A673 (cell line): ENCODE measurements at regions not wholly inside any gene's neighbourhood (a gene's known extent, or its start where the extent isn't known, plus 50 kb on each side); places are given as distances from the start of the nearest gene placed in this dataset.
A peak's percentile ranks its signal among the peaks of the same experiment; 100 is the strongest.

Source experiments
- BruUV-seq: library from RNA; stranded (reverse); fragments of 400-500 nt; replicated peaks from 2 replicates; lab custom pipeline; 2021; lab: Mats Ljungman, UMichigan
- CTCF ChIA-PET: fragments of 300-600 bp; sonication (Branson Sonifier 250); formaldehyde crosslinking; loops from one replicate; lab custom pipeline; 2022; ENCODE audit warnings: antibody characterized with exemption; lab: Charles Lee
- POLR2A ChIA-PET: fragments of 300-600 bp; sonication (Branson Sonifier 250); formaldehyde crosslinking; loops from one replicate; lab custom pipeline; 2022; ENCODE audit warnings: antibody characterized with exemption; ENCODE audit not compliant: low non-redundant PET; lab: Charles Lee
- DNase-seq: peaks from one replicate; pipeline ENCODE4 v3.0.0-alpha.2; 2015; ENCODE audit warnings: low spot score
- H3K27ac ChIP-seq: fragments of 200-600 bp; sonication (generic); 2 replicates; pipeline ENCODE4 v1.5.1; 2016; ENCODE audit warnings: mixed run types, low read depth, mild to moderate bottlenecking, mixed read lengths, antibody characterized with exemption, low read length; ENCODE audit not compliant: poor library complexity, severe bottlenecking
- H3K27me3 ChIP-seq: fragments of 200-600 bp; sonication (generic); replicated peaks from 2 replicates; pipeline ENCODE4 v1.6.1; 2017; ENCODE audit warnings: mixed run types, low read depth, mild to moderate bottlenecking, mixed read lengths, antibody characterized with exemption, low read length; ENCODE audit not compliant: insufficient read depth, poor library complexity
- H3K36me3 ChIP-seq: fragments of 200-600 bp; sonication (generic); 2 replicates; pipeline ENCODE4 v1.6.1; 2016; ENCODE audit warnings: mixed run types, mild to moderate bottlenecking, mixed read lengths, antibody characterized with exemption, low read length; ENCODE audit not compliant: insufficient read depth, poor library complexity, severe bottlenecking
- H3K4me1 ChIP-seq: fragments of 200-600 bp; sonication (generic); 2 replicates; pipeline ENCODE4 v1.6.1; 2017; ENCODE audit warnings: mixed run types, mild to moderate bottlenecking, mixed read lengths, antibody characterized with exemption, low read length; ENCODE audit not compliant: insufficient read depth, poor library complexity, severe bottlenecking
- H3K4me3 ChIP-seq: fragments of 200-600 bp; sonication (generic); 2 replicates; pipeline ENCODE4 v1.5.1; 2016; ENCODE audit warnings: low read depth, mixed run types, mild to moderate bottlenecking, mixed read lengths, low read length; ENCODE audit not compliant: poor library complexity, severe bottlenecking
- H3K9me3 ChIP-seq: fragments of 200-600 bp; sonication (generic); 2 replicates; pipeline ENCODE4 v1.6.1; 2016; ENCODE audit warnings: mixed run types, low read depth, mild to moderate bottlenecking, mixed read lengths, antibody characterized with exemption, low read length; ENCODE audit not compliant: poor library complexity, severe bottlenecking
- EZH2 ChIP-seq: fragments of 200-600 bp; sonication (generic); IDR thresholded peaks from 2 replicates; pipeline ENCODE4 v1.6.1; 2017; ENCODE audit warnings: borderline replicate concordance, low read depth, mild to moderate bottlenecking, mixed read lengths, antibody characterized with exemption, low read length; ENCODE audit not compliant: poor library complexity, severe bottlenecking
- intact Hi-C: fragments of 100-400 bp; cut with micrococcal nuclease; formaldehyde crosslinking; loops from one replicate; pipeline ENCODE4 v1.10.0; 2022; ENCODE audit not compliant: unreplicated experiment
- TF ChIP-seq, protein P1 (sequence below): fragments of 300-800, 200-600 bp; sonication (generic); conservative IDR thresholded peaks from 2 replicates; pipeline ENCODE4 v1.5.1; 2017; ENCODE audit warnings: low read depth, mild to moderate bottlenecking, antibody characterized with exemption, low read length, moderate library complexity, mixed read lengths

DNA sequence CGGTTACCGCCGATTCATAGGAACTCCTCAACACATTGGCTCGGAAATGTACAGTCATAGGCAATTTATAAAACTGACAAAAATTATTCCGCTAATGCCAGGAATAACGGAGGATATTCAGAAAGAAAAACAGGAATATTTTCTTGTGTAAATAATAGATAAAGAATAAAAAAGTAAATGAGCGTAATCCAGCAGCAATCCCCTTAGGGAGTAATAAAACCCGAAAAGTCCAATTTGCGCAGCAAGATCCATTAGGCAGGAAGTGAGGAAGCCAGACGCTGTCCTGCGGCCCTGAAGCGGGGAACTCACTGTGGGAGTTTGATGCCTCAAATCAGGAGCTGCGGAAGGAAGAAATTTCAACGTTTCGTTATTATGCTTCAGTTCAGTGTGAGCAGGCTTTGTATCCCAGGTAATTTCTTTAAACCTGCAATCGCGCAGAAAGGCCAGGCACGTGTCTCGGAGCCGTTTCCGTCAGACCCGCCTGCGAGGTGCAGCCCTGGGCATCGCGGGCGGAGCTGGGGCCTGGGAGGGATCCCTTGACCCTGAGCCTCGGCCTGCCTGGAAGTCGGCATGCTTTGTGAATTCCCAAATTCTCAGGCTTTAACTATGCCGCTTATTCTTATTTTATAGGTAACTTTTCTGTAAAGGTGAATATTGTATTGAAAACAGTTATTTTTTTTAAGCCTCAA lies 180.9 kb upstream of the ALKAL2 start:
- peak; percentile 48 for DNase-seq
- ChIA-PET CTCF (no interaction called here), POLR2A (no interaction called here)

GRCh38 chr2:467892-468647 lies 180.2 kb upstream of the ALKAL2 start:
- TF ChIP-seq EZH2: no peak
- peak overlapping the region; percentile 32 for H3K4me3 ChIP-seq
- H3K36me3 ChIP-seq: no peaks in the 10 kb centered on the region
- H3K9me3 ChIP-seq: peaks cover 2% of the 10 kb centered on the region
- peaks cover 9% of the 10 kb centered on the region for H3K4me1 ChIP-seq
- intact Hi-C loops: no loop called here
- peak; percentile 11 for DNase-seq
- POLR2A ChIA-PET: no interaction called here
- BruUV-seq: no TSS peak
- CTCF ChIA-PET: no interaction called here
- no peak overlapping the region for H3K27ac ChIP-seq
- peaks cover 28% of the 10 kb centered on the region for H3K27me3 ChIP-seq

More for the DNA sequence above, 180.9 kb upstream of the ALKAL2 start:
- Histone ChIP-seq H3K36me3 (no peaks in the 10 kb centered on the region), H3K4me3 (peak overlapping the region; percentile 32), H3K4me1 (peaks cover 9% of the 10 kb centered on the region), H3K27ac (no peak overlapping the region), H3K9me3 (peaks cover 9% of the 10 kb centered on the region), H3K27me3 (peaks cover 20% of the 10 kb centered on the region)
- no TSS peak for BruUV-seq
- TF ChIP-seq, protein P1, sequence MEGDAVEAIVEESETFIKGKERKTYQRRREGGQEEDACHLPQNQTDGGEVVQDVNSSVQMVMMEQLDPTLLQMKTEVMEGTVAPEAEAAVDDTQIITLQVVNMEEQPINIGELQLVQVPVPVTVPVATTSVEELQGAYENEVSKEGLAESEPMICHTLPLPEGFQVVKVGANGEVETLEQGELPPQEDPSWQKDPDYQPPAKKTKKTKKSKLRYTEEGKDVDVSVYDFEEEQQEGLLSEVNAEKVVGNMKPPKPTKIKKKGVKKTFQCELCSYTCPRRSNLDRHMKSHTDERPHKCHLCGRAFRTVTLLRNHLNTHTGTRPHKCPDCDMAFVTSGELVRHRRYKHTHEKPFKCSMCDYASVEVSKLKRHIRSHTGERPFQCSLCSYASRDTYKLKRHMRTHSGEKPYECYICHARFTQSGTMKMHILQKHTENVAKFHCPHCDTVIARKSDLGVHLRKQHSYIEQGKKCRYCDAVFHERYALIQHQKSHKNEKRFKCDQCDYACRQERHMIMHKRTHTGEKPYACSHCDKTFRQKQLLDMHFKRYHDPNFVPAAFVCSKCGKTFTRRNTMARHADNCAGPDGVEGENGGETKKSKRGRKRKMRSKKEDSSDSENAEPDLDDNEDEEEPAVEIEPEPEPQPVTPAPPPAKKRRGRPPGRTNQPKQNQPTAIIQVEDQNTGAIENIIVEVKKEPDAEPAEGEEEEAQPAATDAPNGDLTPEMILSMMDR: no peak
- TF ChIP-seq EZH2: no peak
- intact Hi-C loops: no loop called here

DNA sequence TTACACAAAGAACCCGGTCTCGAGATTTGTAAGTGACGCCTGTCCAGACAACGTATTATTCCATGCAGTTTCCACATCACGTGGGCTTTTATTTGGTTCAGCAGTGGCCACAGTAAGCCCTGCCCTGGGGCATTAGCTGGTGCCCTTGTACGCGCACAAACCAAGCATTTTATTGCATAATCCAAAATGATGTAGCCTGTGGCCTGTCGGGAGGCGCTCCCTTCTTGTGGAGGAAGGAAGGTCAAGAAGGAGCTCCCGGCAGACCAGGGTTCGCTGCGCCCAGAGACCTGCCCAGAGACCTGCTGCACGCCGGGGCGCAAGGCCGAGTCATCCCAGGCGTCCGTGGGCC lies 179.6 kb upstream of the ALKAL2 start:
- Histone ChIP-seq H3K4me3 (no peak overlapping the region), H3K36me3 (no peaks in the 10 kb centered on the region), H3K4me1 (peaks cover 9% of the 10 kb centered on the region), H3K27me3 (peaks cover 32% of the 10 kb centered on the region), H3K27ac (no peak overlapping the region), H3K9me3 (no peaks in the 10 kb centered on the region)
- no TSS peak for BruUV-seq
- no peak for DNase-seq
- CTCF ChIA-PET: no interaction called here
- POLR2A ChIA-PET: no interaction called here
- intact Hi-C loops: no loop called here
- TF ChIP-seq, protein P1: no peak
- no peak for TF ChIP-seq EZH2
